Stimulated activated CD8-positive, alpha-beta memory T cell treated with anti-CD3 and anti-CD28 coated beads, Interleukin-4, amount 100 ng/mL, for 4 hours (primary cell): ENCODE measurements at regions not wholly inside any gene's neighbourhood (a gene's known extent, or its start where the extent isn't known, plus 50 kb on each side); places are given as distances from the start of the nearest gene placed in this dataset.
"Not testable (repeated sequence)": the region's sequence is repeated elsewhere in the genome, so short reads cannot be mapped to it uniquely, and the experiment has no call there.

ENCODE experiments used
- DNase-seq, 2 donors: peaks; one replicate each; pipeline ENCODE4 v3.0.0-alpha.2; 2020; ENCODE audit warnings: low read depth in 2 of 2, low spot score in 1 of 2

DNA sequence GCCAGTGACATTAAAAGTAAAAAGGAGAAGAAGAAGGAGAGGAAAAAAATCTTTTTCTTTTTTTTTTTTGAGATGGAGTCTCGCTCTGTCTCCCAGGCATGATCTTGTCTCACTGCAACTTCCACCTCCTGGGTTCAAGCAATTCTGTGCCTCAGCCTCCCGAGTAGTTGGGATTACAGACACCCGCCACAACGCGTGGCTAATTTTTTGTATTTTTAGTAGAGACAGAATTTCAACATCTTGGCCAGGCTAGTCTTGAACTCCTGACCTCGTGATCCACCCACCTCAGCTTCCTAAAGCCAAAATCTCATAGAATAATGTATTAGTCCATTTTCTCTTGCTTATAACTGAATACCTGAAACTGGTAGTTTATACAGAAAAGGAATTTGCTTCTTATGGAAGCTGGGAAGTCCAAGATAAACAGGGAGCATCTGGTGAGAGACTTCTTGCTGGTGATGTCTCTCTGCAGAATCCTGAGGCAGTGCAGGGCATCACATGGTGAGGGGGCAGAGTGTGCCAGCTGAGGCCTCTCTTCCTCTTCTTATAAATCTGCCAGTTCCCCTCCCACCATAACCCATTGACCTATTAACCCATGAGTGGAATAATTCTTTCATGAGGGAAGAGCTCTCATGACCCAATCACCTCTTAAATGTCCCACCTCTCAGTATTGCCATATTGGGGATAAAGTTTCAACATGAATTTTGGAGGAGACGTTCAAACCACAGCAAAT, 466.3 kb downstream of the GADD45G start:
- no peak for DNase-seq

DNA sequence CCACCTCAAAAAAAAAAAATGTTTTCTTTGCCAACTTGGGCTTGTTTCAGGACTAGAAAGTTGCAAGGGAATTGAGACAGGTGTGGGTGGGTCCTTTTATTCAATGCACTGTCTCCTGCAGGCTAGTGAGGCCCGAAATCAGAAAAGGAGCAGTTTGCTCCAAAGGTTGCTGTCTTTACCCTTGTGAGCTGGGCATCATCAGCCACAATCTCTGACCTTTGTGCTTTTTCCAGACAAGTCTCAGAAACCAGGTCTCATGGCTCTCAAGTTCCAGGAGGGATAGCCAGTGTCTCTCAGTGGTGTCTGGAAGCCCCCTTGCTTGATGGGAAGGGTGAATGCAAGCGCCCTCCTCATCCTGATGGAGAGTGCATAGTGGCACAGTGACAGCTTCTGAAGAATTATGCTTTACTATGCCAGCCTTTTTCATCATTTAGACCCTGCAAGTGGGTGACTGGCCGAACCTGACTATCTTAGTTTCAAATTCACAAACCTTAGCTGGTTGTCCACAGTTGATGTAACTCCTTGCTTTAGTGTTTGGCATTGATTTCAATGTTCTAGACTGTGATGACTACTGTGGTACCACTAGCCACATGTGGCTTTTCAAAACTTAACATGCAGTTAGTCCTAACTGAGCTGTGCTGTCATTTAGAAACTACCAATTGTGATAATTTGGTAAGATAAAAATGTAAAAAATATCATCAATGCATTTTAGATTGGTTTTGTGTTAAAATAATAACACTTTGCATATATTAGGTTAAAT, 468.6 kb downstream of the GADD45G start:
- DNase-seq: no peak

DNA sequence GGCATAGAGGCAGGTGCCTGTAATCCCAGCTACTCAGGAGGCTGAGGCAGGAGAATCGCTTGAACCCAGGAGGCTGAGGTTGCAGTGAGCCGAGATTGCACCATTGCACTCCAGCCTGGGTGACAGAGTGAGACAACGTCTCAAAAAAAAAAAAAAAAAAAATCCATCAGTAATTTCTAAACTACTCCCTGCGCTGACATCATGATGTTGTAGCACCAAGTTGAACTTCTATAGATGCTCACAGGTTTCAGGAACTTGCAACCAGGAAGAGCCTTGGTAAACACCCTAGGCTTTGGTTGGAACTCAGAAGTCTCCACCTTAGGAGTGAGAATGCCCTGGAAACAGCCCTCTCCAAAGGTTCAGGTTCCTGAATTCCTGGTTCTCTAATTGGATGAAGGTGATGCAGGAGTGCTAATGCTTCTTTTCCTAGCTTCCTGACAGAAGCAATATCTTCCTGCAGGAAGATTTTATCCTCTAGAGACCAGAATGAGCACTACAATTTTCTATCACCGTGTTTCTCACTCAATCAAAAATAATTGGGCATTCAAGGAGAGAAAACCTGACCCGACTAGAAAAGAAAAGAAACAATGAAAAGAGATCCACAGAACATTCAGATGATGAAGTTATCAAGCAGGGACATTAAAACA, 469.6 kb downstream of the GADD45G start:
- DNase-seq: no peak

DNA sequence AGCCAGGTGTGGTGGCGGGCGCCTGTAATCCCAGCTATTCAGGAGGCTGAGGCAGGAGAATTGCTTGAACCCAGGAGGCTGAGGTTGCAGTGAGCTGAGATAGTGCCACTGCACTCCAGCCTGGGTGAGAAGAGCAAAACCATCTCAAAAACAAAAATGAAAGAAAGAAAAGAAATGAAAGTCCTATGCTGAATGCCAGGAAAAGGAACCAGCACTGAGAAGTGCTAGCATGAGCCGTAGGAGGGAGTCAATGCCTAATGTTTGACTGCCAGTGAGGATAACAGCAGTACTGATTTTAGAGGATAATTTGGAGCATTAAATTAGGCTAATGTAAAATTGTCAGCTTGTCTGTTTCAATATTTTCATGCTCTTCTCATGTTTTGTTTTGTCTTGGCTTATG, 472.8 kb downstream of the GADD45G start:
- DNase-seq: not testable (repeated sequence)

DNA sequence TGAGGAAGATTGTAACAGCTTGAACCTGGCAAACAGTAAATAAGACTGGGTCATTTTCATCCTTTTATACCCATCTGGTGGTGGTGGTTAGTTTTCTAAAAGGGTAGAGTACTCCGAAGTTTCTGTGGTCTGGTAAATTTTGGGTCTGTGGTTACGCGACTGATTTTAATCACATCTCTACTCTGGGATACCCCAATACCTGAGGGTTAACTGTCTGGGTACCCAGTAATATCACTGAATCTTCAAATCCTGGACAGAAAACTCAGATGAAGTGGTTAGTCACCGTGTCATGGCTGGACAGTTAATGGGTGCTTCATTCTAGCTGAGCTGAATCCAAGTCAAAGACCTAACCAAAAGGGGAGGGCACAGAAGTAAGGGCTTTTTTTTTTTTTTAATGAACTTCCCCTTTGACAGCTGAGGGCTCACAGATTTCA, 474.2 kb downstream of the GADD45G start:
- DNase-seq: no peak

DNA sequence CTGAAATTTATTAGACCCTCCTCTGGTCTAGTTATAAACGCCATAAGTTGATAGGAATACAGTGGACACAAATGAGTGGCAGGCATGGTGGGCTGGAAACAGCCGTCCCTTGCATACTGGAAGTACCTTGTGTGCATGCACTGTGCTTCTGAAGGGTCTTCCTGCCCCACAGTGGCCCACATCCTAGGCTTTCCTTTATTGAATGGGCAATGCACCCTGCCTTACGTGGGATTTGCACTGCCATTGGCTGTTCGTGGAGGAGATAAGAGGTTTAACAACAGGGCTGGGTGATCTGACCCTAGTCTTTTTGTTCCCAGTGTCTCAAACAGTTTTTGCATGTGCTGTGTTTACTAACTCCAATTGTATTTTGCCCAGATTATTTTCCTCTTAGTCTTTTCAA, 480.8 kb downstream of the GADD45G start:
- no peak for DNase-seq

DNA sequence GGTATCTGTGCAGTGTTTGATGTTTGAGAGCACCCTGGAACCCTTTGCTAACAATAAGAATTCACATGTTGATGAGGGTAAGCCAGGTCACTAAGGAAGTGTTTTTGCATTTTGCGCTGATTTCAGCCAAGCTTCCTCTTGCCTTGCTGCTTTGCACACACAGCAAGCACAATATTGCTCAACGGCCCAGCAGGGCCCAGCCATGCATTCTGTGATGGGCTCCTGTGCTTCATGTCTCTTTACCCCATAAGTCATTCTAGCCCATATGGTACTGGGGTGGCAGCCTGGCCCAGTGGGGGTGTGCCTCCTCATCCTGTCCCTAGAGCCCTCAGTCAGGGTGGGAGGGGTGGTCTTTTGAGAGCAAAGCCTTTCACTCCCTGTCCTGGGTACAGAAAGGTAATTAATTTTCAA, 481.3 kb downstream of the GADD45G start:
- no peak for DNase-seq

DNA sequence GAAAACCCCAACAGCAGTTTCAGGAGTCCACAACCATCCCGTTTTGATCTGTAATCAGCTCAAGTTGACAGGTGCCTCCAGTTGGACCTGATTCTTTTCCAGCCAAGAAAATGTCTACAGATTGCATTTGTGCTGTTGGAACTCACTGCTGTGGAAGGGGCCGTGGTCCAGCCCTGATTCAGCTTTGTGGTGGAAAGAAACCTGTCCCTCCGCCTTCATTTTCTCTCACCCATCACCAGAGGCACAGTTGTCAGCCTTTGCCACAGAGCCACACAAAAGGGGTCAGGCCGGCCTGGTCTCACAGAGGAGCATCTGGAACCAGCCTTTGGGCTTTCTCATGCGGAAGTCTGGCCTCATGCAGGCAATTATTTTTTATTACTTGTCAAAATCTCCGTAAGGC, 483.6 kb downstream of the GADD45G start:
- no peak for DNase-seq

DNA sequence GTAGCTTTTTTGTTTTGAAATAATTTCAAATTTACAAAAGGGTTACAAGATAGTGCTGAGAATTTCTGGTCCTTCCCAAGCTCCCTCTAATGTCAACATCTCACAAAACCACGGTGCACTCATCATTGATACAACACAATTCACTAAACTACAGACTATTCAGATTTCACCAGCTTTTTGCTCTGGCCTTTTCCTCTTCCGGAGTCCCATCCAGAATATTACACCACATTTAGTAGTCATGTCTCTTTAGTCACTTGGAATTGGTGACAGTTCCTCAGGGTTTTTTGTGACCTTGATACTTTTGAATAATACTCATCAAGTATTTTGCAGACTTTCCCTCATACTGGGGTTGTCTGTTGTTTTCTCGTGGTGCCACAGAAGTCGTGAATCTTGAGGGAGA, 484.0 kb downstream of the GADD45G start:
- DNase-seq: no peak

DNA sequence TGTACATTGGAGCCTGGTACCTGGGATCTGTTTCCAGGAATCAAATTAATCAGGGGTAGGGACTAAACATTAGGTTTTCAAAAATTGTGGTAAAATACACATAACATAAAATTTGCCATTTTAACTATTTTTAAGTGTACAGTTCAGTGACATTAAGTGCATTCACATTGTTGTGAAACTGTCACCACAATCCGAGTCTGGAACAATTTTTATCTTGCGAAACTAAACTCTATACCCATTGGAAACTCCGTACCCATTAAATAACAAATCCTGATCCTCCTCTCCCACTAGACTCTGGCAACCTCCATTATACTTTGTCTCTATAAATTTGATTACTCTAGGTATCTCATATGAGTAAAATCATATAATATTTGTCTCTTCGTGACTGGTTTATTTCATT, 486.2 kb downstream of the GADD45G start:
- no peak for DNase-seq

DNA sequence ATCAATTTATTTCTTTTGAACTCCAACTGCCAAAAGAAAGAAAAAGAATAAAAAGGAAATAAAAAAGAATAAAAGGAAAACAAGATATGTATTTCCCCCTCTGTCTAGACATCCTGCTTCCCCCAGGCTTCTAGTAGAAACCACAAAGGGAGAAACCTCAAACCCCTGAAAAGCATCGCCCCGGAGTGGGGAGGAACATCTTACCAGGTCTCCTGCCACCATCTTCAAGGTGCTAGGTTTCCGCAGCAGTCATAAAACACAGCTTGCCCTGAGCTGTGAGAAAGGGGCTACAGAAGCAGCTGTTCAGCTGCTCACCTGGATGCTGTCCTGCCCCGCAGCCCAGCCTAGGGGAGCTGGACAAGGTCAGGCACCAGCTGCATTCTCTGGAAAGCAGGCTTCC, 487.7 kb downstream of the GADD45G start:
- DNase-seq: no peak

DNA sequence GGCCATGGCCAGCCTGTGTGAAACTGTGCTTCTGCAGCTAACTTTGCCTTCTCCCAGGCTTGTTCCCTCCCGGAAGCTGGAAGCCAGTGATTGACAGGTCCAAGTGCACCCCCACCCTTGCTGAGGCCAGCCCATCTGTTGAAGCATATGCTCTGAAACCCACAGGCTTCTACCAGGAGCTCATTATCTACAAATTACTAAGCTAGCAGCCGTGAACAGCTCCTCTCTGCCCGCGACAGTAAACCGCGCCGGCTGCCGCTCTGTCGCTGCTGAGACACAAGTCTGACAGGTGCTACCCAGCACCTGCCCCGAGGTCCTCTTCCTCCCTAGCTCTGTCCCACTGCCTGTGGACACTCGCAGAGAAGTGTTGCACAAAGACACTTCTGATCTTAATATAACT, 490.9 kb downstream of the GADD45G start:
- no peak for DNase-seq

DNA sequence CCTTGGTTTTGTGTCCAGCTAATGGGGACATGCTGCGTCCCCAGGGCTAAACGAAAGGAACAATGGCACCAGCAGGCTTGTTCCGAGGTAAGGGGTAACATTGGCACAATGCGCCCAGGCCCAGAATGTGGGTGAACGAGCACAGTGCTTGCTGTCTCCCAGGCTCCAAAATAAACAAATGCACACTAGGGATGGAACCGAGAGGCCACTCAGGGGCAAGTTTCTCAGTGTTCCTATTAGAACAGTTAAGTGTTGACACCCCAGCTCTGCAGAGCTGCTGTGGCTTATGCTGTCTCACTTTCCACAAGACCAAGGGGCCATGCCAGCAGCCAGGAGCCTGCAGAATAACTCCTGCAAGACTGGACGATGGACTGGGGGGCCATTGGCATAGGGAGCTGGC, 492.4 kb downstream of the GADD45G start:
- no peak for DNase-seq

DNA sequence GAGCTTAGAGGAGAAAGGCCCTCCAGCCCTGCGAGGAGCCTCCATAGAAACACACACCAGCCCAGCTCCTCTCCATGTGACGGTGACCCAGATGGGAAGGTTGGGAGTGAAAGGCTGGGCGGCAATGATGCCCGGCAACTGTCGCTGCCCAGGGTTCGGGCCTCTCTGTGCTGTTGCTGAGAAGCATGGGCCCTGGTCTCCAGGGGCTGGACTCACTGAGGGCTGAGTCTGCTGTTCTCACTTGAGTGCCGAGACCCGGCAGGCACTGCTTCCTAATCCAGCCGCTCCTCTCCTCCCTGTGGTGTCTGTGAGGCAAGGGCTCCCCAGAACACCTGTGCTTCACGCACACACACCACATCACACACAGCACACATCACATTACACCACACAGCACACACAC, 493.6 kb downstream of the GADD45G start:
- no peak for DNase-seq

DNA sequence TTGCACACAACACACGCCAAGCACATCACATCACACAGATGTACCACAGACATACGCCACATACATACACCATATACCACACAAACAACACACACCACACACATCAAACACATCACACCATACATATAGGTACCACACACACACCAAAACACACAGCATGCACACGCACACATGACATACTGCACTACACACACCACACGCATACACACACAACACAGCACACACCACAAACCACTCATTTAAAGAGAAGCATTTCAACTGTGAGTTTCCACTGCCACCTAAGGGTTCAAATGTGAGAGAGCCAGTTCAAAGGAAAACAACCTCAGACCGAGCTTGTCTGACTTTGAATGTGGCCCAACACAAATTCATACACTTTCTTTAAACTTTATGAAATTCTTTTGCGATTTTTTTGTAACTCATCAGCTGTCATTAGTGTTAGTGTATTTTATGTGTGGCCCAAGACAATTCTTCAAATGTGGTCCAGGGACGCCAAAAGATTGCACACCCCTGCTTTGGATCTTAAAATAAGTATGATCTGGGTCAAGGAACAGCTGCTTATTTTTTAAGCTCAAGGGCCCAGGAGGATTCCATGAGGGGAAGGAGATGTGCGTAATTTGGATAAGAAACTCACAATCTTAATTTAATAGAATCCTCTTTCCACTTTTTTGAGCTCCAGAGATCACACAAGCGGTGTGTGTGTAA, 494.6 kb downstream of the GADD45G start:
- DNase-seq: no peak

DNA sequence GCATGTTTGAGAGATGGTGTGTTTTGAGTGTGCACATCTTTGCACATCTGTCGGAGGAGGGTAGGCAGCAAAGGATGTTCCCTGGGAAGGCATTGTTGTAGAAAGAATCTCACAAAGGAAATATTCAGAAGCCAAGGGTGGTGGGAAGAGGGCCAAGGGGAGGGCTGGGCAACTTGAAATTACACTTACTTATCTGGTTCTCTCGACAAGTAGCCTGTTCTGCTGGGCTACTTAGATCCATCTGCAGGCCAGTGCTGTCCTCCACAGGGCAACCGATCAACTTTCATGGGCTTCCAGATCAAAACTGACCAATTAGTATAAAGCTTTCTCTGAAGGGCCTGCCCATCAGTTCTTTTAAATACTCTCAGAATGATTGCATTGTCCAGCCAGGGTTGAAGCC, 495.2 kb downstream of the GADD45G start:
- no peak for DNase-seq

DNA sequence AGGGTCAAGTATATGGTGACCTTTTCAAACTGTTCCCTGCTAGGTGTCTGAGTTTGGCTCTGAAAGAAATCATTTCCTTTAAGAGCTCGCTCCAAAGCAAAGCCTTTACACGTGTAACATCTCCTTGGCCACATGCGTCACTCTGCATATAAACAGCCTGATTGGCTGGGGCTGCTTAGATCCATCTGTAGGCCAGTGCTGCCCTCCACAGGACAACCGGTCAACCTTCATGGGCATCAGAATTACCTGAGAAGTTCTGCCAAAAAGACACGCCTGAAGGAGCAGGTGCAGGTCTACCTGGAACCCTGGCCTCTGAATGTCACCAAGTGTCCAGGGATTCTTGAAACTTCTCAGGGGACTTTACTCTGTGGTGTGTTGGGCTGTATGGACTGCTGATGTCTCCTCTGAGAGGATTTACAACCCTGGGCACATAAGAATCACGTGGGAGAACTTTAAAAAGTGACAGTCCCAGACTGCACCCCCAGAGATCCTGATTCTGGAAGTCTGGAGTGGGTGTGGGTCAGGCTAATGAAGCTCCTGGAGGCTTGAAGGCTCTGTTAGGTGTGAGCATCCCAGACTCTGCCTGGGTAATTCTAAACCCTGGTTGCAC, 497.6 kb downstream of the GADD45G start:
- DNase-seq: peak; percentile 23 to 39

DNA sequence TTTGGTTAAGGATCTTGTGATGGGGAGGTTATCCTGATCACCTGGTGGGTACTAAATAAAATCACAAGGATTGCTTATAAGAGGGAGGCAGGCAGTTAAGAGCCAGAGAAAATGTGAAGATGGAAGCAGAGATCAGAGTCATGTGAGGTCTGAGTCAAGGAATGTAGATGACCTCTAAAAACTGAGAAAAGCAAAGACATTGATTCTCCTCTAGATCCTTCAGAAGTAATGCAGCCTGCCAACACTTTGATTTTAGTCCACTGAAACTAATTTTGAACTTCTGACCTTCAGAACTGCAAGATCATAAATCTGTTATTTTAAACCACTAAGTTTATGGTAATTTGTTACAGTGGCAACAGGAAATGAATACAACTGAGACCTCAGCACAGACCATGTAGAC, 499.0 kb downstream of the GADD45G start:
- no peak for DNase-seq

DNA sequence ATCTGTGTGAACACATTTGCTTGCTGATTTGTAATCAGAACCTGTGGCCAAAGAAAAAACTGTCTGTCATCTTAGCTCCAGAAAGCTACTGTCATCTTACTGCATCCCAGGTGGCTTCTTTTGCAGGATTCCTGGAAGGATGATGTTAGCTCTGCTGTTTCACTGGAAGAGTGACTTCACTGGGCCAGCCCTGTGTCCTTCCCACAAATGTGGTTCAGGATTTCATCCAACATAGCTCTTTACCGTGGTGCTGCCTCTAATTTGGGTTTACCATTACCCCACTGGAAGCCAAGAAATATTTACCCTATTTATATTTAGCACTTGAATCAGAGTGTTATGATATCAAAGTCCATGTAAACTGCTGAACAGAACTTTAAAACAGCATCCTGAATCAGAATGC, 501.0 kb downstream of the GADD45G start:
- no peak for DNase-seq

DNA sequence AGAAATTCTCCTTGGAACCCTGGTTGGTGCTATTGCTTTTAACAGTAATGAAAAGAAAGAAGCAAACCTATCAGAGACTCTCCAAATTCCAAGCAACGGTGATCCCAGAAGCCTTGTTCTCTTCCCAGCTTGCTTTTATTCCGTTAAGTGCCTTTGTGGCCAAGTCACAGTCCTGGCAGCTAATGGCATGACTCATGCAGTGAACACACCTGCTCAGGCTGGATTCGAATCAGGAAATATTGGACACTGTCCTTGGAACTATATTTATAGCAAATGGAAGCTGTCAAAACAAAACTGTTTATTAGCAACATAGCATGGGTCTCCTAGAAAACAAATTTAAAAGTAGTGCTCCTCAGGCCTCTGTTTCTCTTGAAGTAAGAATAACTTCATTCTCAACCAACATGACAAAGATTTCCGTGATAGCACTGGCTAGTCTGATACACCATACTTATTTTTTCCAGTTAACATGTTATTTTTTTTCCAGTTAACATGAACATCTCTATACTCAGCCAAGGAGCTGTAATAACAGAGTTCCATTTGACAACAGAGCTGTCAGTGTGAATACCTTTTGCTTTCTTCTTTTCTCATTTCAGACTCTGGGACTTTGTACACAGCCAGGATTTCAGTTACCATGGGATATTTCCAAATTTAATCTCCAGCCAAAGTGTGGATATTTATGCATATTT, 502.4 kb downstream of the GADD45G start:
- no peak for DNase-seq
